ENCODE measurements at regions not wholly inside any gene's neighbourhood (a gene's known extent, or its start where the extent isn't known, plus 50 kb on each side); places are given as distances from the start of the nearest gene placed in this dataset.

GRCh38 chr3:152891678-152892077 is 56.7 kb downstream of the P2RY1 start:
- no peak for DNase-seq
- intact Hi-C loops (cut with DNase I), result no loop called here
- Histone ChIP-seq H3K36me3 (ENCODE audit: control insufficient read depth in 2 of 3, insufficient read depth in 3 of 3, low read length in 3 of 3) (no peaks in the 10 kb centered on the region), H3K4me1 (ENCODE audit: control insufficient read depth in 2 of 3, insufficient read depth in 2 of 3, low read depth in 1 of 3, low read length in 3 of 3) (no peaks in the 10 kb centered on the region), H3K4me3 (ENCODE audit: low read length in 3 of 3) (no peak overlapping the region), H3K9ac (ENCODE audit: low read length in 3 of 3) (no peak overlapping the region), H3K27me3 (ENCODE audit: control insufficient read depth, insufficient read depth, low read length) (no peaks in the 10 kb centered on the region), H3K9me3 (ENCODE audit: control insufficient read depth in 2 of 3, insufficient read depth in 1 of 3, low read length in 3 of 3) (no peaks in the 10 kb centered on the region), H3K27ac (ENCODE audit: low read depth in 2 of 2, low read length in 2 of 2) (no peak overlapping the region)
- no peak for FAIRE-seq
- TF ChIP-seq CTCF (IDR thresholded peaks at IDR 0.05; ENCODE audit: borderline replicate concordance, extremely low read depth, insufficient read depth), result no peak

GRCh38 chr3:152892446-152892845 is 57.5 kb downstream of the P2RY1 start:
- FAIRE-seq (no peak), DNase-seq (no peak)
- Histone ChIP-seq H3K9ac (ENCODE audit: low read length in 3 of 3) (no peak overlapping the region), H3K4me3 (ENCODE audit: low read length in 3 of 3) (no peak overlapping the region), H3K27me3 (ENCODE audit: control insufficient read depth, insufficient read depth, low read length) (no peaks in the 10 kb centered on the region), H3K27ac (ENCODE audit: low read depth in 2 of 2, low read length in 2 of 2) (no peak overlapping the region), H3K36me3 (ENCODE audit: control insufficient read depth in 2 of 3, insufficient read depth in 3 of 3, low read length in 3 of 3) (no peaks in the 10 kb centered on the region), H3K9me3 (ENCODE audit: control insufficient read depth in 2 of 3, insufficient read depth in 1 of 3, low read length in 3 of 3) (no peaks in the 10 kb centered on the region), H3K4me1 (ENCODE audit: control insufficient read depth in 2 of 3, insufficient read depth in 2 of 3, low read depth in 1 of 3, low read length in 3 of 3) (no peaks in the 10 kb centered on the region)
- no peak for TF ChIP-seq CTCF (IDR thresholded peaks at IDR 0.05; ENCODE audit: borderline replicate concordance, extremely low read depth, insufficient read depth)
- intact Hi-C loops (cut with DNase I), result no loop called here

GRCh38 chr3:152893647-152894046 is 58.7 kb downstream of the P2RY1 start:
- no peak overlapping the region for H3K4me3 ChIP-seq (ENCODE audit: low read length in 3 of 3)
- no peak for TF ChIP-seq CTCF (IDR thresholded peaks at IDR 0.05; ENCODE audit: borderline replicate concordance, extremely low read depth, insufficient read depth)
- FAIRE-seq (no peak), DNase-seq (no peak)
- no peaks in the 10 kb centered on the region for H3K4me1 ChIP-seq (ENCODE audit: control insufficient read depth in 2 of 3, insufficient read depth in 2 of 3, low read depth in 1 of 3, low read length in 3 of 3)
- H3K27ac ChIP-seq (ENCODE audit: low read depth in 2 of 2, low read length in 2 of 2), result no peak overlapping the region
- intact Hi-C loops (cut with DNase I), result no loop called here
- no peaks in the 10 kb centered on the region for H3K27me3 ChIP-seq (ENCODE audit: control insufficient read depth, insufficient read depth, low read length)
- no peaks in the 10 kb centered on the region for H3K36me3 ChIP-seq (ENCODE audit: control insufficient read depth in 2 of 3, insufficient read depth in 3 of 3, low read length in 3 of 3)
- H3K9me3 ChIP-seq (ENCODE audit: control insufficient read depth in 2 of 3, insufficient read depth in 1 of 3, low read length in 3 of 3), result no peaks in the 10 kb centered on the region
- no peak overlapping the region for H3K9ac ChIP-seq (ENCODE audit: low read length in 3 of 3)

GRCh38 chr3:152899306-152899705 is 64.4 kb downstream of the P2RY1 start:
- Histone ChIP-seq H3K9ac (ENCODE audit: low read length in 3 of 3) (no peak overlapping the region), H3K4me1 (ENCODE audit: control insufficient read depth in 2 of 3, insufficient read depth in 2 of 3, low read depth in 1 of 3, low read length in 3 of 3) (no peaks in the 10 kb centered on the region), H3K9me3 (ENCODE audit: control insufficient read depth in 2 of 3, insufficient read depth in 1 of 3, low read length in 3 of 3) (no peaks in the 10 kb centered on the region), H3K4me3 (ENCODE audit: low read length in 3 of 3) (no peak overlapping the region), H3K36me3 (ENCODE audit: control insufficient read depth in 2 of 3, insufficient read depth in 3 of 3, low read length in 3 of 3) (no peaks in the 10 kb centered on the region), H3K27me3 (ENCODE audit: control insufficient read depth, insufficient read depth, low read length) (no peaks in the 10 kb centered on the region), H3K27ac (ENCODE audit: low read depth in 2 of 2, low read length in 2 of 2) (no peak overlapping the region)
- FAIRE-seq (no peak), DNase-seq (no peak)
- intact Hi-C loops (cut with DNase I), result no loop called here
- no peak for TF ChIP-seq CTCF (IDR thresholded peaks at IDR 0.05; ENCODE audit: borderline replicate concordance, extremely low read depth, insufficient read depth)
